Ascending aorta (tissue), 2 donors: ENCODE measurements at regions not wholly inside any gene's neighbourhood (a gene's known extent, or its start where the extent isn't known, plus 50 kb on each side); places are given as distances from the start of the nearest gene placed in this dataset.

ENCODE experiments used
- DNase-seq, 2 donors: peaks; one replicate each; pipeline ENCODE4 v3.0.0-alpha.2; 2019; ENCODE audit warnings: low spot score in 2 of 2
- H3K27ac ChIP-seq, 2 donors: fragments of 200-600 bp; sonication (generic); one replicate each; pipeline ENCODE4 v1.5.1; 2016 to 2017; ENCODE audit warnings: mild to moderate bottlenecking in 1 of 2
- H3K27me3 ChIP-seq: fragments of 200-600 bp; sonication (generic); one replicate; pipeline ENCODE4 v1.5.1; 2017
- H3K36me3 ChIP-seq, 2 donors: fragments of 200-600 bp; sonication (generic); one replicate each; pipeline ENCODE4 v1.5.1; 2016
- H3K4me1 ChIP-seq, 2 donors: fragments of 200-600 bp; sonication (generic); one replicate each; pipeline ENCODE4 v1.5.1; 2016 to 2017; ENCODE audit warnings: mild to moderate bottlenecking in 1 of 2
- H3K4me3 ChIP-seq, 2 donors: fragments of 200-600 bp; sonication (generic); one replicate each; pipeline ENCODE4 v1.5.1; 2016 to 2017; ENCODE audit warnings: mild to moderate bottlenecking in 1 of 2
- H3K9me3 ChIP-seq, 2 donors: fragments of 200-600 bp; sonication (generic); one replicate each; pipeline ENCODE4 v1.5.1; 2016
- intact Hi-C: fragments of 100-400 bp; cut with DNase I; formaldehyde crosslinking; loops from one replicate; pipeline ENCODE4 v1.15.1; 2023
- TF ChIP-seq, protein P1 (sequence below), 3 experiments: fragments of 200-600 bp in 2 of 3; fragments of 450-650 bp in 1 of 3; sonication (generic) in 2 of 3; IDR thresholded peaks; one replicate each; pipeline ENCODE4 v1.5.1; 2016 to 2019; ENCODE audit warnings: antibody characterized with exemption in 3 of 3, mild to moderate bottlenecking in 1 of 3, moderate library complexity in 1 of 3

DNA sequence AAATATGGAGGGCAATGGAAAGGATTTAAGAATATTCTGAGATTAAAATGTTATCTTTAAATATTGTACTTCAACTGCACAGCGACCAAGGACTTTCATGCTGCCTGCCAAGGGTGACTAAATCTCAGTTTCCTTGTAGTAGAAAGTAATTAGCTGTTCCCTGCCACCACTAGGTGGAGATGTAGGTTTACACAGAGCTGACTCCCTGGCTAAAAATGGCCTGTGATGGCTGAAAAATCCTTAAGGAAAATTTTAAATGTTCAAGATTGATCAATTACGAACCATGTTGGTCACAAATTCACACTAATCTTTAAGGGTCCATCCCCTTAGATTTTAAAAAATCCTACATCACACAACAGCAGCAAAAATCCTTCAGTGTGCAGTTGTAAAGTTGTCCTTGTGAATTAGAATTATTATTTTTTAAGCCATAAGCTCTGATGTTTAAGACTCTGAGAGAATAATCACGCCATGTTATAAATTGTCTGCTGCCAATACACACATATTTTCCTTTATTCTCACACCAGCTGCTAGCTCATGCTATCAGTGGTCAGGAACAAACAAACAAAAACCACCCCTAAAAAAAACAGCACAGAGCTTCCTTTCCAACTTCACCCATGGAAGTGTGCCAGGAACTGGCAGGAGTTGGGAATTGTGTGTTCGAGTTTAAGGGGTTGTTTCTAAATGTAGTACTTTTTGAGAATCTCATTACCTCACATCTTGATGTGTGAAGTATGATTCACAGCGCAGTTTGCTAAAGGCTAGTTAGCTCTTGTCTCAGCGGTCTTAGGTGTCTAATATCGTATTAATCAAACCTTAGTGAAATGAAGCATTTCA is 399.8 kb downstream of the TMEM182 start:
- TF ChIP-seq, protein P1, sequence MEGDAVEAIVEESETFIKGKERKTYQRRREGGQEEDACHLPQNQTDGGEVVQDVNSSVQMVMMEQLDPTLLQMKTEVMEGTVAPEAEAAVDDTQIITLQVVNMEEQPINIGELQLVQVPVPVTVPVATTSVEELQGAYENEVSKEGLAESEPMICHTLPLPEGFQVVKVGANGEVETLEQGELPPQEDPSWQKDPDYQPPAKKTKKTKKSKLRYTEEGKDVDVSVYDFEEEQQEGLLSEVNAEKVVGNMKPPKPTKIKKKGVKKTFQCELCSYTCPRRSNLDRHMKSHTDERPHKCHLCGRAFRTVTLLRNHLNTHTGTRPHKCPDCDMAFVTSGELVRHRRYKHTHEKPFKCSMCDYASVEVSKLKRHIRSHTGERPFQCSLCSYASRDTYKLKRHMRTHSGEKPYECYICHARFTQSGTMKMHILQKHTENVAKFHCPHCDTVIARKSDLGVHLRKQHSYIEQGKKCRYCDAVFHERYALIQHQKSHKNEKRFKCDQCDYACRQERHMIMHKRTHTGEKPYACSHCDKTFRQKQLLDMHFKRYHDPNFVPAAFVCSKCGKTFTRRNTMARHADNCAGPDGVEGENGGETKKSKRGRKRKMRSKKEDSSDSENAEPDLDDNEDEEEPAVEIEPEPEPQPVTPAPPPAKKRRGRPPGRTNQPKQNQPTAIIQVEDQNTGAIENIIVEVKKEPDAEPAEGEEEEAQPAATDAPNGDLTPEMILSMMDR (IDR thresholded peaks at IDR 0.05) = peak; percentile 13 to 59 (median 31)
- Histone ChIP-seq H3K27ac (no peak overlapping the region), H3K36me3 (no peaks in the 10 kb centered on the region), H3K9me3 (no peaks in the 10 kb centered on the region), H3K4me1 (no peaks in the 10 kb centered on the region), H3K4me3 (no peak overlapping the region), H3K27me3 (no peaks in the 10 kb centered on the region)
- no peak for DNase-seq
- intact Hi-C loops = no loop called here

DNA sequence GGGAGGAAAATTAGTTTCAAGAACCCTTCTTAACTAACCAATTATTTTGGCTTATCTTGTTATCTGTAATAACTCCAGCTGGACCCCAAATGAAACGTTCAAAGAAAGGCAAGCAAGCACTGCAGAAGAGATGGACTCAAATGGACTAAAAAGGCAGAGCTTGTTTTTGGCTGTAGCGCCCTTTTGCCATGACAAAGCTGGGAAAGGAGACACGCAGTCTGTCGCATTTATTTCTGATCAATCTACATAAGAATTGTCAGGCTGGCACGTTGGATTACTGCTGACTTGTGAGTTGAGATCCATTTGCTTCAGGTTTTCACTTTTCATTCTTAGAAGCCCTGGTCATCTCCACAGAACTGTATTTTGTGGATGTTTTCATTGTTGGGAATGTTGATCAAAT is 402.9 kb downstream of the TMEM182 start:
- no peak overlapping the region for H3K27ac ChIP-seq
- DNase-seq = no peak
- TF ChIP-seq, protein P1 (IDR thresholded peaks at IDR 0.05) = no peak

DNA sequence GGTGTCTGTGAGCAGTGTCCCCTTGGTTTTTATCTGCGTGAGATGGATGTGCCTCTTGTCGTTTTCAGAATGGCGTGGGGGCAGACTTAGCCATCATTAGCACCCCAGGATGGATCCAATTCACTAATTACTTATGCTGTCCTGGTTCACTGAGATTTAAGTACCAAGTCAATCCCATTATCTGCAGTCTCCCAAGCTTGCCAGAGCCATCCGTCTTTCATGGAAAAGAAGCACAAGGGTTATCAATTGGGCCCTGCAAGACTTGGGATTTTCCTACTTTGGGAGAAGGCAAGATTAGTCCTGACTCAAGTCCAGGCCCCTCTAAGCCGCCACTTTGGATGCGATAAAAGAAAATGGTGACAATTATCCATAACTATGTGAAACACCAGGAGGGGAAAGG is 404.0 kb downstream of the TMEM182 start:
- intact Hi-C loops = no loop called here

More for the DNA sequence above, 402.9 kb downstream of the TMEM182 start:
- H3K36me3 ChIP-seq = no peaks in the 10 kb centered on the region
- intact Hi-C loops = no loop called here
- H3K4me3 ChIP-seq = no peak overlapping the region
- no peaks in the 10 kb centered on the region for H3K4me1 ChIP-seq
- H3K27me3 ChIP-seq = no peaks in the 10 kb centered on the region
- H3K9me3 ChIP-seq = no peaks in the 10 kb centered on the region

DNA sequence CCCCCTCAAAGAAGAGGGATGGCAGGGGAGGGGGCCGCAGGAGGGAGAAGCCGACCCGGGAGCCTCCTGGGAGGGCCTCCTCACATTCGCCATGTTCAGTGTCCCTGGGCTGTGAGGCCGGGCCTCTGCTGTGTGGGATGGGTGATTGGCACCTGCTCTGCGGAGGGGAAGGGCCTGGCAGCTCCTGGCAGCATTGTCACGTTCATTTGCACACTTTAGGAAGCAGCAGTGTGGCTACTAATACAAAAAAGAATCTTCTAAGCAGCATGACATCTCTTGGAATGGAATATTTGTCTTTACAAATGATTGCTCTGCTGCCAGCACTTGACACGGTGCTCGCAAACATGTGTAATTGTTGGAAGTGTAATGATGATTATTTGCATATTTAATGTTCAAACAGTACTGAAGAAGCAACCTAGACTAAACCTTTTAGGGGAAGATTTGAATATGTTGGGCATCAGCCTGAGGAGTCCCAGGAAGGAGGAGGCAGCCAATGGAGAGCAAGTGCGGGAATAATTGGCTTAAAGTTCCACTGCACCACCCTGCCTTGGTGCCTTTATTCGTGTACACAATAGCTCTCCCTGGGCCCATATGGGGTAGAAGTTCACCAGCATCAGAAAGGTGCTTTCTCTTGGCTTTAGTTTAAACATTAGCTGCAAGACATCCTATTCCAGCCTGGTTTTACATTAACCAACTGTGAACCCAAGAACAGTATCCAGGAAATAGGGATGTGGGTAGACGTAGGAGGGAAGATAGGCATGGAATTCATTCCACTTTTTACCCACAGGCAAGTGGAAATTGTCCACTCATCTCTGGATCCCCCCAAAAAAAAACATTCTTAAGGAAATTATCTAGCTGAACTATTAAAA is 404.9 kb downstream of the TMEM182 start:
- H3K36me3 ChIP-seq = no peaks in the 10 kb centered on the region
- intact Hi-C loops = no loop called here
- TF ChIP-seq, protein P1 (IDR thresholded peaks at IDR 0.05) = no peak

More for the DNA sequence above, 404.0 kb downstream of the TMEM182 start:
- H3K9me3 ChIP-seq = no peaks in the 10 kb centered on the region
- no peaks in the 10 kb centered on the region for H3K27me3 ChIP-seq
- H3K36me3 ChIP-seq = no peaks in the 10 kb centered on the region
- H3K4me1 ChIP-seq = no peaks in the 10 kb centered on the region
- H3K4me3 ChIP-seq = no peak overlapping the region
- H3K27ac ChIP-seq = no peak overlapping the region
- TF ChIP-seq, protein P1 (IDR thresholded peaks at IDR 0.05) = no peak
- DNase-seq = no peak

DNA sequence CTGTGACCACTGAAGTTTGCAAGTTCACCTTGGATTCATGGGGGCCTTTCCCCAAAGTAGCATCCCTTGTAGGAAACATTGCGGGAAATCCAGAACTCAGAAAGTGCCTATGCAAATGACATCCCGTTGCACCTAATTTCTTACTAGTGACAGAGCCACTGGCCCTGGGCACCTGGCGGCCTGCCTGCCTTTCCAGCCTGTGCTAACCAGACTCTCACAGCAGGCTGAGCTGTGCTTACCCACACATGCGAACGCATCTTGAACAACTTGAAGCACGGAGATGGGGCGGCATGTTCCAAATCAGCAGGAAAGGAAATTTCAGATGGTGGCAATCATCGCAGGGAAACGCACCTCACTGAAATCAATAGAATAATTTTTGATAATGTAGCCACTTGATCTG is 405.8 kb downstream of the TMEM182 start:
- Histone ChIP-seq H3K27ac (no peak overlapping the region), H3K4me1 (no peaks in the 10 kb centered on the region), H3K36me3 (no peaks in the 10 kb centered on the region), H3K27me3 (no peaks in the 10 kb centered on the region), H3K4me3 (no peak overlapping the region), H3K9me3 (no peaks in the 10 kb centered on the region)
- intact Hi-C loops = no loop called here
- TF ChIP-seq, protein P1 (IDR thresholded peaks at IDR 0.05) = no peak
- no peak for DNase-seq

More for the DNA sequence above, 404.9 kb downstream of the TMEM182 start:
- Histone ChIP-seq H3K4me3 (no peak overlapping the region), H3K27me3 (no peaks in the 10 kb centered on the region), H3K27ac (no peak overlapping the region), H3K4me1 (no peaks in the 10 kb centered on the region), H3K9me3 (no peaks in the 10 kb centered on the region)
- no peak for DNase-seq
